ENCODE measurements at regions not wholly inside any gene's neighbourhood (a gene's known extent, or its start where the extent isn't known, plus 50 kb on each side); places are given as distances from the start of the nearest gene placed in this dataset.

DNA sequence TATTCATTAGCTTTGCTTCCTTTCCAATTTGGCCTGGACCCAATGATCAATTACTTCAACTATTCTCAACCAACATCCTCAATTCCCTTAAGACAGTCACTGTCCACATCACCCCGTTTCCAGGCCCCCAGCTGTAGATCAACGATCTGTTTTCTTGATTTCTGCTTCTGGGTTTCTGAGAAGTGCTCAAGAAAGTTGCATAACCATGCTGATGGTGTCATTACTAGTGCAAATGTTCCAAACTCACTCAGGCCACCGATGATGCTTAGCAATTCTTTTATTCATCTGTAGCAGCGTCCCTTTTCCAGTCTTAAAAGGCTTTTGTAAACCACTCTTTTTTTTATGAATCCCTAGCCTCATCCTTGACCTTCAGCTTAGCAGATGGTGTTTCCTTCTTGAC lies 155.8 kb upstream of the PTGFR start:
- TF ChIP-seq CTCF (IDR thresholded peaks at IDR 0.05) (no peak), EZH2 (IDR thresholded peaks at IDR 0.05) (no peak)
